DMS114 treated with DMSO at 0.1 percent for 48 hours (cell line): ENCODE measurements at regions not wholly inside any gene's neighbourhood (a gene's known extent, or its start where the extent isn't known, plus 50 kb on each side); places are given as distances from the start of the nearest gene placed in this dataset.

Experiments
- DNase-seq: peaks from one replicate; lab custom pipeline; 2025; ENCODE audit not compliant: unreplicated experiment; lab: John Stamatoyannopoulos, UW

DNA sequence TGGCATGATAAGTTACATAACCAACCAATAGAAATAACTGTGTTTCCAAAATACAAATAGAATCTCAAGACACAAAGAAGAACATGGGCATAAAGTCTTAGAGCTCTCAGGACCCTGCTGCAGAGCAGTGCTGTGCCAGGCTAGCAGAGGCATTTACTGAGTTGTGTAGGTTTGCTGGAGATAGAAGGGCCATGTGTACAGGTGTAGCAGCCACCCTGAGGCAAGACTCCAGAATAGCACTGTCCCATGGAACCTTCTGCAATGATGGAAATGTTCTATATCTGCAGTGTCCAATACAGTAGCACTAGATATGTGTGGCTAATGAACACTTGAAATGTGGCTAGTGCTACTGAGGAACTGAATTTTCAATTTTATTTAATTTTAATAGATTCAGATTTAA lies 267.0 kb upstream of the UMPS start:
- no peak for DNase-seq

DNA sequence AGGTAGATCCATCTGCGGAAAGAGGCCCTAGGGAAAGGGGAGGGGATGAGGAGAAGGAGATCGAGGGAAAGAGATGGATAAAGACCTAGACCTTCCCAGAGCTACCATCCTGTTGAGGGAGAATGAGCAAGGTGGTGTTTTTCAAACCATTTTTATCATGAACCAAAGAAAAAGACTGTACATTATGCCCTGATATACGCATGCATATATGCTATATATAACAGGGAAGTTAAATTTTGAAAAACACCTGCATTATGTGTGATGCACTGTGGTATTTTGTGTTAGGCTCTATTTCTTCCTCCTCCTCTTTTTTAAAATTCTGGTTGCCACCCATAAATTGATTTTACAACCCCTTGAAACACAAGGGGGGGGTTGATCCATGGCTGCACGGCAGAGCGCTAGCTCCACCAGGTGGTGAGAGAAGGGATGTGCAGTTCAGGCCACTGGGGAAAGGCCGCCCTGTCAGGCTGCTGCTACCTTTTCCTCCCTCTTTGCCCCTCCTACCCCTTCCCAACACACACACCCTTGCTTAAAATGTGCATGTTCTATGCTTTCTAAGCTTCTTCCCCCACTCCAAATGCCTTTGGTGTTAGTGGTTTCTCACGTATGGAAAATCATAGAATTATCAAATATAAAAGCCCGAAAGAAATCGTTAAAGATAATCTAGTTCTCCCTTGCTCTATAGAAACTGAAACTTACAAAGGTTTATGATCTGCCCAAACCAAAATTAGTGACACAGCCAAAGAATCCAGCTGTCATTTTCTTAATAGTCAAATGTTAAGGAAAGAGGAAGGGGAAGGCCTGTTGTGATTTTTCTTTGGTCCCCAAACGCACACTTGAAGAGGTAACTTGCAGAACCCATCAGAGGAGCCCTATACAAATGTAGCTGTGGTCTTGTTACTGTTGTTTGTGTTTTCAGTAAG lies 262.0 kb upstream of the UMPS start:
- peak; percentile 15 for DNase-seq

DNA sequence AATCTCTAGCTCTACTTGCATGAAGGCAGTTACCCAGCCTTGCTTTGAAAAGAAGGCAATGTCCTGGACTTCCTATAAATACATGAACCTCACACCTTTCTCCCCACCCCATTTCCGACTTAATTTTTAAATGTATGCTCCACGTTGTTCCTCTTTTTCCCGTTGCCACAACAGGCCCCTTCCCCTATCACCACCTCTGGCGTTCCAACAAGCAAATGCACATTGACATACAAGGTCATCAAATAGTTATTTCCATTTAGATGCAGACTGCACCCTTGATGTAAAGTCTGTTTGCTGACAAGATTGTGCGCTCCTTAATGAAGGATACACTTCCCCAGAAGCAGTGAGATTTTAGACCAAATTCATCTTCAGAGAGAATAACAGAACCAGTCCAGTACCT lies 260.7 kb upstream of the UMPS start:
- no peak for DNase-seq

DNA sequence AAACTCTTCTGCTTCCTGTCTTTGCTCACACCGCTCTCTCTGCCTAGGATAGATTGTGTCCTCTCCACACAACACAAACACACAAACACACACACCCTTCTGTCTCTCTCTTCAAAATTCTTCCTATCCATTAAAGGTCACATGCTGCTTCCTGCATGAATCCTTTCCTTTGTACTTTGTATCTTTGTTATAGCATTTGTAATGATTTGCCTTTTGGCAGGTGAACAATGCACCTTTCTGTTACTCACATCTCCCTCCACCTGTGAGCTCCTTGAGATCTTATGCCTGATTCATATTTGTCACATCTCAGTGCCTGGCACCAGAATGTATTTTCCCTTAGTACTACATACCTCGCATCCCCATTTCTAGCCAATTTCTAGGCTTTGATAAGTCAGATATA lies 251.4 kb upstream of the UMPS start:
- DNase-seq = no peak

DNA sequence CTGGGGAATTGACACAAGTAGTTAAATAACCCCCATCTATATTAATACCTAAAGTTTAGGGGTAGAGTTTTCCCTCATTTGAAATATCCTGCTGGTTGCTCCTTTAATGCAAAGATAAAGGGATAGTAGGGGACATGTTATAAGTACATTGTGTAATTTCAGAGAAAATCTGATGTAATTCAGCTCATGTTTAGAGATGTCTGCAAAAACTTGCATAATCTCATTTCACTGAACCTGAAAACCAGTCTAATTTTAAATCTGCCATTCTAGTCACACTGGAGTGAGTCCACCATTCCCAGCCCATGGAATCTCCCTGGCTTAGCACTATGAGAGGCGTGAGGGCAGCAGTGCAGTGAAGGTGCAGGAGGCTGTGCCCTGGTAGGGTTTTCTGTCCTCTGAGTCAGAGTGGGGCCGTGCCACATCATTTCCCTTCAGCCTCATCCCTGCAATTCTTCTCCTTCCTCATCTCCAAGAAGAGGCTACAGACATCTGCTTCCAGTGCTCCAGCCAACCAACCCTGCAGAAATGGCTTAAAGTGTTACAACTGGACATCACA lies 246.3 kb upstream of the UMPS start:
- no peak for DNase-seq

DNA sequence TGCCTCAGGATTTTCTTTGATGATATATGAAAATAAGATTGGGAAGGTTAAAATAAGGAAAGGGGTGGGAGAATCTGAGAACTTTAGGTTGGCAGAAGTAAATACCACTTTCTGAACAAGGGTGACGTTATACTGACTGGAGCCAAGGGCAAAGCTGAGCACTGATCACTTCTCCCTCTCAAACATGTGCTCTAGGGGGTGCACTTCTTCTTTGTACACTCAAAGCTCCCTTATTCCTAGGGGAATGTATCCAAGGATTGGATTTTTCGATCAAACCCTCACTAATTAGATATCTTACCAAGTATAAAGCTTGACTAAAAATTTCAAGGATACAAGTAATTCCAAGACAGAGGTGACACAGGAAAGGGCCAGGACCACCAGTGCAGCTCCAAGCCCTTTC lies 243.9 kb upstream of the UMPS start:
- DNase-seq = no peak

DNA sequence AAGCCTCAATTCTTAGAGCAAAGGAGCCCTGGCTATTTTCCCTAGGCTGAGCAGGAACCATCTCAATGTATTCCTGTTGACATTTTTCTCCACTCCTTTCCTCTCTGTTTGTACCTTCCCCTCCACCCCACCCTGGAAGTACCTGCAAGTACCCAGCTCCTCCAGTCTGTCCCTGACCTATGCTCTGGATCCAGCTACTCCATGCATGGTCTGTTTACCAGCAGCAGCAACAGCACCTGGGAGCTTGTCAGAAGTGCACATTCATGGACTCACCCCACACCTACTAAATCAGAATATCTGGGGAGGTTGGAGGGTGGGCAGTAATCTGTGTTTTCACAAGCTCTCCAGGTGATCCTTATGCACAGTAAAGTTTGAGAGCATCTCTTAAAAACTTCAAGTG lies 240.7 kb upstream of the UMPS start:
- no peak for DNase-seq

DNA sequence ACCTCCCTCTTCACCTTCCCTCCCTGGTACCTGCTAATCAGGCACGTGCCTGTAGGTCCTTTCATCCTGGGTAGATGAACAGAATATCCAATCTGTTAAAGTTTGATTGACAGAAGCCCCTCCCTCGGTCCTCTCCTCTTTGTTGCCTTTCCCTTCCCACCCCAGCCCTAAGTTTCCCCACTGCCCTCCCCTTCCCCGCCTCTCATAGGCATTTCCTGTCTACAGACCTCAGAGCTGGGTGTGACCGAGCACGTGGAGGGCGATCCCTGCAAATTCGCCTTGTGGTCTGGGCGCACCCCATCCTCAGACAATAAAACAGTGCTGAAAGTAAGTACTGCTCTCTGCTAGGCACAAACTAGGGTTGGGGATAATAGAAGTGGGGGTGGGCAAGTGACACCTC lies 239.2 kb upstream of the UMPS start:
- DNase-seq = no peak

DNA sequence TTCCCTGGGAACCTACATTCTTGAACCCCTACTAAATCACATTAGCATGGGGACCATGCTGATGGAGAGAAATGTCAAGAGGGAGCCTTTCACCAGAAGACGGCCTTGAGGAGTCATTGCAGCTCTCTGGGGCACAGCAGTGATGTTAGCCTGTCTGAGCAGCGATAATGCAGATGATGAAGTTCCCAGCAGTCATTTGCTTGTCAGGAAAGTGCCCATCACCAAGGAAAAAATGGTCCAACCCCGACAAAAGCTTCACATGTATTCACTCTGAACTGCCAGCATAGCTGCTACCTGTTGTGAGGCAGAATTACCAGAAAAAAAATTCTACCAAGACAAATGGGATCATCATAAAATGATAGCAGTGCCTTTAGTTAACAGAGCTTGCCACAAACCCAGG lies 238.4 kb upstream of the UMPS start:
- DNase-seq = no peak

DNA sequence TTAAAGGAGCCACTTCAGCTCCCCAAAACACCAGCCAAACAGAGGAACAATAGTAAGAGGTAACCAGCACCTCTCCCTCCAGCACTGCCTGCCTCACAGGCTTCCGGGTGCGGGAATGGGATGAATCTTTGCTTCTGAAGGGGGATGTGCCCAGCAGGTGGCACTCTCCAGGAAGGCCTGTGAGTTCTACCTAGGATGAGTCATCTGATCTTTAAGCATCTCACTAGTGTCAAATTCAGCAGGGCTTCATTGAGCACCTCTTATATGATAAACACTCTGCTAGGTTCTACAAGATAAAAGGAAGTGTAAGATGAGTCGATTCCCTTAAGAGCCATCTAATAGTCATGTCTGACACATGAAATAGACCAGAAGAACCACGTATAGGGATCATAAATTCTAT lies 237.4 kb upstream of the UMPS start:
- no peak for DNase-seq

DNA sequence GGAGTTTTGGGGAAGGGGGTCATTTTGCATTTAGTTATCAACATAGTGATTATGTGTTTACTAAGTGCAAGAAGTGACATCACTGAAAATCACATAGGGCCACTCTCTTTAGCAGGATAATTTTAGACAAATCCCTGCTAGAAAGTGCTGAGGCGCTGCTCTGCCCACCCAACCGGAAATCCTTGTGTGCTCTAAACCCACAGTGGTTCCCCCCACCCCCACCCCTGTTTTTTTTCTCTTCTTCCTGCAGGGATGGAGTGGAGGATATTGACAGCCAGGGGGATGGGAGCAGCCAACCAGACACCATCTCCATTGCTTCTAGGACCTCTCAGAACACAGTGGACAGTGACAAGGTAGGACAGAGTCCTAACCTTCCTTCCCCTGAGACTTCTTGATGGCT lies 234.2 kb upstream of the UMPS start:
- no peak for DNase-seq

DNA sequence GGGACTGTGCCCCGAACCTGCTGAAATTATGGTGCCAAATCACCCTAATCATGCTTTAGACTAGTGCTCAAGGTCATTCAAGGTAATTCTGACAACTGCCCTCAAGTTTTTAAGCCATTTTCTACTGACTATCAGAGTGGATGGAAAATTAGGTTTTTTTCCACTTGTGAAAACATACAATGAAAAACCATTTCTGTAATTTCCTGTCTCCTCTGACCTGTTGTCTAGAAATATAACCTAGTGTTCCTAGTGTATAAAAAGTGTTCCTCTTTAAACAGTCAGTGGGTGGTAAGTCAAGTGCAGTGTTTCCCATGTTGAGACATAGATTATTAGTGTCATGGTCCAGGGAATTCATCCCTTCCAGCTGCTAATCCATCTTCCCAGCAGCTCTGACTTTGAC lies 232.8 kb upstream of the UMPS start:
- DNase-seq = no peak

DNA sequence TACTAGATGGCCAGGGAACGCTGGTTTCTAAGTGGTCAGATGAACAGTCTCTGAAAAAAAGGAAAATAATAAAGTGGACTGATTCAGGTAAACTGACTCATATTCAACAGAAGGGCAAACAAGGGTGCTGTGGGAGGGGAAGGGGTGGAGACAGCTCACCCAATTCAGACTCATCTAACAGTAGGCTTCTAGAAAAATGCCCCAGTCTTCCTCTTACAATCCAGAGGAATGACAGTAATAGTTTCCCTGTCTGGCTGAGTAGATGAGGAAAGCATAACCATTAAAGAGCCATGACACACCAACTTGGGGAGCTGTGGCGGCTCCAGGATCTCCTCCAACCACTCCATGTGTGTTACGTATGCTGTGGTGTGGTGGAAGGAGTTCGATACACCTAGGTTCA lies 231.4 kb upstream of the UMPS start:
- DNase-seq = no peak

DNA sequence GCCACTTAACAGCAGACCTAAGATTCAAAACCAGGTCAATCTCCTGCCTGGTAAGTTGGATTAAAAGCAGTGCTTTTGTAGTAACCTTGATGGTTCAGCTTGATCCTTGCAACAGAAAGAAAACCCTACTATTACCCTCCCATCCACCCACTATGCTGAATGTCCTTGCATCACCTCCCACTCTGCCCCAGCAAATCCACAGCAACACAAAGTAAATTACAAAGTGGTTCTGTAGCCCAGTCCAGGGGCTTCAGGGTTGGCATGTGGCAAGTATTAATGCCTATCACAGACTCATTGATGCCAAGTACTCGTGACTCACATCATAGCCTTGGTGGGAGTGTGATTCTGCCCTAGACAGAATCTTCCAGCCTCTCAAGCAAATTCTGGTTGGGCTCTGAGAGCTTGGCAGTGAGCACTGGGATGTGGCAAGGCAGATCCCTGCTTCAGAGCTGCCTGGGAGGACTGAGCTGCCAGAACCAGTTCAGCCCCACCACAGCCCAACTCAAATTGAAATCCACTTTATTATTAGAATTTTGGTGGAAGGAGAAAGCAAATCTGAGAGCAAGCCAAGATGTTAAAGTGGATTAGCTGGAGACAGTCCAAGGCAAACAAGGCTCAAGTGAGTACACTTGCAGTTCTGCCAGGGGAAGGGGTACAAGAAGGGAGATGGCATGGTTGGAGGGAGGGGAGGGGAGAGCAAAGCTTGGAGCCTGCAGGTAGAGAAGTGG lies 225.8 kb upstream of the UMPS start:
- DNase-seq = no peak

DNA sequence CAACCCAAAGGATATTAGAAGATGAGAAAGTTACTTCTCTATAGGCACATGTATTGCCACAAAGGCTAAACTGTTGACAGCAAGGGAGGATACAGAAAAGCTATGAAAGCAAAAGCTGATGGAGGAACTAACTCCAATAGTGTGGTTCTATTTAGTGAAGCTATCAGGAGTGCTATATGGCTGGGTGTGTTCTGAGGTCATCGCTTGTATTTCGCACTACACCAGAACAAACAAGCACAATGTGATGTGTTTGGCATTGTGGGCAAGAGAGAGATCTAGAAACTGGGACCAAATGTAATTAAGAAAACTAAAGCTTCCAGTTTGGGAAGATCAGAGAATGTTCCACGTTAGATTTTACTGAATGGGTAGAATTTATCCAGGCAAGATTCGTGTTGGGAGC lies 220.4 kb upstream of the UMPS start:
- no peak for DNase-seq

DNA sequence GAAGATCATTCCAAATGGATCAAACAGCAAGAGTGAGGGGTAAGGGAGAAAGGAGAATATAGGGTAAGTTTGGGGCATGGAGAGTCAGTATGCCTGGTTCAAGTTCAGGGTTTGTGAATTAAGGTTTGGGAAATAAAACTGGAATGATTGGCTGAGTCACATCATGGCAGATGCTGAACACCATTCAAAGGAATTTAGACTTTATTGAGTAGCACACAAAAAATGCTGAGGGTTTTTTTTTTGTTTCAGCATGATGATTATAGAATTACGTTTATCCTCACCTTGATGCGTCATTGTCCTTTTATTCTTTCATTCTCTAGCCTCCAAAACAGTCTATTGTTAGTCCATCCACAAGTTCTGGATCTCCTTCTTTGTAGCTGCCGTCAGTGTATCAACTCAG lies 220.0 kb upstream of the UMPS start:
- no peak for DNase-seq

DNA sequence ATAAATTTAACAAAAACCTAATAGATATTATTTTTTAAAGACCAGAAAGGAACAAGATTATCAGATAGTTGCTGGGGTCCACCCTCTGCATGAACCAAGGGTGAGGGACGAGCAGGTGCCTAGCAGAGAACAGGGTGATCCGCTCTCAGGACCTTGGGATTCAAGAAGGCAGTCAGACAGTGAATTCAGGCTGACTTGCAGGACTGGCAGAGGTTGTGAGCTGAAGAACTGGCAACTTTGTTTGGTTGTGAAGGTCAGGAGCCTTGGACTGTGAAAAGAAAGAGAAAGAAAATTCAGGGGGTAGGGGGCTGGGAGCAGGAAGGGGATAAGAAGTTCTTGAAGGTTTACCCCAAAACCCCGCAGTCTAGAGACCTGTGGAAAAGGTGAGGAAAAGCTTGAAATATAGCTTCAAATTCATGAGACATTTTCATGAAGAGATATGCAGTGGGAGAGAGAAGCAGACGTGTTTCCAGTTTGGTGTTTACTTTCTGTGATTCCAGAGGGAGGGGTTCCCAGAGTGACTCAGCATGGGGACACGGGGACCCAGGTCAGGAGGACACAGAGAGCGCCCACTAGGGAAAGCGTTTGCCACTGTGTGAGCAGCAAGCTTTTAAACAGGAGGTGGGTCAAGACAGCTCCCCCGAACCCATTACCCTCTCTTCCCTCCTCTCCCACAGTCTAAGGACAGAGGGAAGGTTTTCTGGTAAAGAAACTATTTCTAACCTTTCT lies 217.2 kb upstream of the UMPS start:
- DNase-seq = no peak

DNA sequence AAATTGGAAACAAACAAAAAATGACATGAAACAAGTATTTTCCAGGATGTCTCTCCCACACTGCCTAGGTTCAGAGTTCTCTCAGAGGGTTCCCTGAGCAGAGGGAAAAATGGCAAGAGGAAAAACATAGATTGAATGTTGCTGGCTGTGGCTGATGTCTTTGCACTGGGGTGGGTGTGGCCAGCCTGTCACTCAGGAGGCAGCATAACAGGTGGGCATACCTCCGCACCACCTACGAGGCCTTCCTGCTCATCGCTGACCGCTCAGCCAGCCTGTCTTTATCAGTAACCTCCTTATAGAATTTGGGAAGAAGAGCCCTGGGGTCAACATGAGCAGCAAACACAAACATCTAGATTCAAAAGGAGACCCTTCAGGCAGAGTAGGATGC lies 216.6 kb upstream of the UMPS start:
- DNase-seq = no peak

DNA sequence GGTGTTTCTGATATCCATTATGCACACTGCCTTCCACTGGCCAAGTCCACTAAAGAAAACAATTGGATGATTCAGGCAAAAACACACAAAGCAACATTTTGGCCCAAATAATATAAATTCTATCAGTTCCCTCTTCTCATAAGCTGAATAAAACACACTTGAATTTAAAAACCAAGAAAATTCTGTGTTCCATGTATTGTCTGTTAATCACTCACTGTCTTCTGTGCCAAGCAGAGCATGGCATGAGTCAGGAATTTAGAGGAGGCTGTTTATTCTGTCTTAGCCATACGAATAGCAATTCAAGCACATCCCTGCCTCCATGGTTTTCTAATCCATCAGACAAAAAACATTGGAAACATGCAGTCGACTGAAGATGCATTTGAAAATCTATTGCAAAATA lies 215.6 kb upstream of the UMPS start:
- DNase-seq = no peak

DNA sequence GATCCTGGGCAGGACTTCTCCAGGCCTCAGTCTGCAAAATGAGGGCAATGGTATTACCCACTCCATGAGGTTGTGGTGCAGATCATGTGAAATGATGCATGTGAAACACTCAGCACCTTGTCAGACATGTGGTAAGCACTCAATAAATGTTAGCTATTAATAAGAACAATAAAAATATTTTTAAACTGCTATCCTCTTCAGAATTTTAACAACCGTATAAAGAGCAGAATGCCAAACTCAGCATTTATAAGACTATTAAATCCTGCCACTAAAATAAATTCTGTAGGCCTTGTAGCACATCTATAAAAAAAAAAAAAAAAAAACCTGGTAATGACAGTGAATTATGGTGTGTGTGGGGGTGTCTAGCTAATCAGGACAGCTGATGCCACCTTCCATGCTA lies 213.9 kb upstream of the UMPS start:
- DNase-seq = no peak

DNA sequence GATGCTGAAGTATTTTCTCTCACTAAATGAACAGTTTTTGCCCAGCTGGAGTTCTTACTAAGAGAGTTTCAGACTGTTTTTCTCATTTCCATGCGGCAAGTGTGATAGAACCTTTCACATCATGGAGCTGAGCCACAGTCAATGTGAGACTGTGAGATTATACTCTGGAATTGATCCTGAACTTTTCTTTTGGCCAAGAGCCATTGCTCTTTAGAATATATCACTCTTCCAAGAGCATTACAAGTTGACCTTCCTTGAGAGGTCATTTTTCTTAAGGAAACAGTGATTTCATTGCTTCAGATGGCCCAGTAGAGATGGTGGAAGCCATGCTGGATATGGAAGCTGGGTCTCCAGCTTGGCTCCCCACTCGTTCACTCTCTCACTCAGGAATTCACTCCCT lies 212.9 kb upstream of the UMPS start:
- no peak for DNase-seq

DNA sequence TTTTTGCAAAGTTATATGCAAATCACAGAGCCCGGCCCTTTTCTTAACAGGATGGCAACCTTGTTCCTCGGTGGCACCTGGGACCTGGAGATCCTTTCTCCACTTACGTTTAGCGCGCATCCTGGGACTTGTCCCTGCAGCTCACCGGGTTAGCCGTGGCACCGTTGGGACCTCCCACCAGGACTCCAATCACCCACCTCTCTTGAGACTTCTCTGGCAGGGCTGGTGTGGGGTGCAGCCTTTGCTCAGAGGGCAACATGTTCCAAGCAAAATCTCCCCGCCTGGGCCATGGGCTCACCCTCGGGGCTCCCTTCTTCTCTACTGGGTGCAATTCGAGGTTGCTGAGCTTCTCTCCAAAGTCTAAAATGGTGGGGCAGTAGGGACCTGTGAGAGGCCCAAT lies 211.9 kb upstream of the UMPS start:
- no peak for DNase-seq
